ENCODE measurements at regions not wholly inside any gene's neighbourhood (a gene's known extent, or its start where the extent isn't known, plus 50 kb on each side); places are given as distances from the start of the nearest gene placed in this dataset.
"Not testable (repeated sequence)": the region's sequence is repeated elsewhere in the genome, so short reads cannot be mapped to it uniquely, and the experiment has no call there.

- no peak for DNase-seq (ENCODE audit: low spot score)
Observed at GRCh38 chr6:80508885-80509630, 402.6 kb downstream of the BCKDHB start.

DNA sequence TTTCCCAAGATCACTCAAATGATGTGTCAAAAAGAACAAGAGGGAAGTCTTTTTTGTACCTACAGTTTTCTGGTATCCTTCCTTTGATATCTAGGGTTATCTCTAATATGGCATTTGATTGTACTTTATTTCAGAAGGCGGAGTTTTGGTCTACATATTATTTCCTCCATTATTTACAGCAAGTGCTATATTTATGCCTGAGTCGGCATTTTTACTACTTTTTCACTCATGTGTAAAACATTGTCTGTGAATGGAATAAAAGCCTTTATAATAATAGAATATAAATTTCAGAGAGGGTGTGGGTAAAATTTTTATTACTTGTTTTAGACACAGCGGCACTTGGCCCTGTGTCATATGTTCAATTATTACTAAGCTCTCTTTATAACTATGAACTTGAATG, 398.4 kb downstream of the BCKDHB start:
- DNase-seq (ENCODE audit: low spot score) = no peak

- DNase-seq (ENCODE audit: low spot score) = no peak
Observed at GRCh38 chr6:80503660-80504059, 397.2 kb downstream of the BCKDHB start.

DNA sequence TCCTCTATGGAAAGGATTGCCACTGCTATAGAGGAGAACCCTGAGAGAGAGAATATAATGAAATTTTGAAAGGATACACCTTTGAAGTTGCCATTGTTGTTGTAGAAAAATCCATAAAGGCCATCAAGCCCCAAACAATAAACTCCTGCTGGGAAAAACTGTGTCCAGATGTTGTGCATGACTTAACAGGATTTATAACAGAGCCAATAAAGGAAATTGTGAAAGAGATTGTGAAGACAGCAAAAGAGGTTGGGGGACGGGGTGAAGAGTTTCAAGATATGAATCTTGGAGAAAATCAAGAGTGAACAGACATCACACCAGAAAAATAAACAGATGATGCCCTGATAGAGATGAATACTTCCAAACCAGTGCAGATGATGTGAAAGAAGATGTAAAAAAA, 396.4 kb downstream of the BCKDHB start:
- DNase-seq (ENCODE audit: low spot score) = no peak

DNA sequence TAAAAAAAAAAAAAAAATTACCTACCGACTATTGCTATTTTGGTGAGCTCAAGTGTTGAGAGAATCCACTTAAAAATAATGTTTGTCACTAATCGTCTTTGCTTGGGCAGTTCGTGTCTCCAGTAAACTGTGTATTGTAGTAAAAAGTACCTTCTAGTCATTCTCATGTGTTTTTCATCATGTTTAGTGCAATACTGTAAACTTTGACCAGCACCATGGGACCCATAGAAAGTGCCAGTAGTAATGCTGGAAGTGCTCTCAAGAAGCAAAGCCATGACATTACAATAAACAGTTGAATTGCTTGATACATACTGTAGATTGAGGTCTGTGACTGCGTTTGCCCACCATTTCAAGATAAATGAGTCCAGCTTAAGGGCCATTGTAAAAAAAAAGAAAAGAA, 395.2 kb downstream of the BCKDHB start:
- DNase-seq (ENCODE audit: low spot score) = no peak

DNA sequence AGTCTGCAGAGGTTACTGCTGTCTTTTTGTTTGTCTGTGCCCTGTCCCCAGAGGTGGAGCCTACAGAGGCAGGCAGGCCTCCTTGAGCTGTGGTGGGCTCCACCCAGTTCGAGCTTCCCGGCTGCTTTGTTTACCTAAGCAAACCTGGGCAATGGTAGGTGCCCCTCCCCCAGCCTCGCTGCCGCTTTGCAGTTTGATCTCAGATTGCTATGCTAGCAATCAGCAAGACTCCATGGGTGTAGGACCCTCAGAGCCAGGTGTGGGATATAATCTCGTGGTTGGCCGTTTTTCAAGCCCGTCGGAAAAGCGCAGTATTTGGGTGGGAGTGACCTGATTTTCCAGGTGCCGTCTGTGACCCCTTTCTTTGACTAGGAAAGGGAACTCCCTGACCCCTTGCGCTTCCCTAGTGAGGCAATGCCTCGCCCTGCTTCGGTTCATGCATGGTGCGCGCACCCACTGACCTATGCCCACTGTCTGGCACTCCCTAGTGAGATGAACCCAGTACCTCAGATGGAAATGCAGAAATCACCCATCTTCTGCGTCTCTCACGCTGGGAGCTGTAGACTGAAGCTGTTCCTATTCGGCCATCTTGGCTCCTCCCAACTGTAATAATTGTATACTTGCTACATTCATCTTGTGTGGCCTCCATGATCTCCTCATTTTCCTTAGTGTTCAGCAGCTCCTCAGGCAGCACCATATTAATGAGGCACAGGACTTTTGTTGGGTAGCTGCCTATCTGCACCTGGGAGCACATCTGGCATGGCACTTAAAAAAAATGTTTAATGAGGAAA, 391.4 kb downstream of the BCKDHB start:
- DNase-seq (ENCODE audit: low spot score) = not testable (repeated sequence)

- DNase-seq (ENCODE audit: low spot score) = no peak
Observed at GRCh38 chr6:80489911-80490635, 383.6 kb downstream of the BCKDHB start.

GRCh38 chr6:80488190-80488589, 381.7 kb downstream of the BCKDHB start:
- no peak for DNase-seq (ENCODE audit: low spot score)

- DNase-seq (ENCODE audit: low spot score) = not testable (repeated sequence)
Observed at GRCh38 chr6:80485494-80485893, 379.0 kb downstream of the BCKDHB start.

DNA sequence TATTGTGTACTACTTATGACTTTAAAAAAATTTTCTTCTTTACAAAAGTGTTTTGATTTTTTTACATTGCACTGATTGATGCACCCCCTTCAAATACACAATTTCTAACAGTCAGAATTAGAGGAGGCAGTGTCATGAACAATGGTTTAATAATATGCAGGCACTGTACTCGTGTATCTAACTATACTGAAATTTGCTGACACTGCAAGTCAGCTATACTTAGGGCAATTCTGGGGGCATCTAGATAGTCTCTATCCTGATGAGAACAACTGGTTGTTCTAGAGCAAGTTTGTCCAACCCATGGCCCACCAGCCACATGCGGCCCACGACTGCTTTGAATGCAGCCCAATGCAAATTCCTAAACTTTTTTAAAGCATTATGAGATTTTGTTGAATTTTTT, 375.6 kb downstream of the BCKDHB start:
- DNase-seq (ENCODE audit: low spot score) = no peak

DNA sequence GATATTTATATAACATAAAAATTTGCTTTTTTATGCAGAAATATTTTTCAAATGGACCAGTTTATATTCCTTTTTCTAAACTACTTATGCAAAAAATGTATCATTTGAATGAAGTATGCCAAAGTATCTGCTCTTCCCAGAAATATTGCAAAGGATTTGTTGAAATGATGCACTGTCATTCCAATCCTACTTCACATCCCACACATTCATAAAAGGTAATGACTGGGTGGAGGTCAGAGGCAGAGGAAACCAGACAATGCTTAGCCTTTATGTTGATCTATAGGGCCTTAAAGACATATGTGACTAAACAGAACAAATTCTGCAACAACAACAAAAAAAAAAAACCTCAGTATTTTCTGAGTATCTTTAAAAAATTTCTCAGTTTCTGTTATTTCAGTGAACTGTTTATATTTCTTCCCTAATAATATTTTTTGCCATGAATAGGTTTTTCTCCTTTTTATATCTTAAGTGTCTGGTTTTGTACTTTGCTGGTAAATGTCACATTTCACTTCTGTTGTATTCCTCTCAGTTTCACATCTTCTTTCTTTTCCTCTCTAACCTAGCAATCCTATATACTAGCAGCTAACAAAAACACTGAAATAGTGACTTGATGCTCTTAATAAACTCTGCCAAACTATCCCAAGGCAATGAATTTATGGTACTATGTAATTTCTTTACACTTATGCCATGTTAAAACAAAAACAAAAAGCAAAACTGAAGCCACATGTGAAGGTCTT, 374.1 kb downstream of the BCKDHB start:
- DNase-seq (ENCODE audit: low spot score) = no peak

GRCh38 chr6:80478030-80478429, 371.6 kb downstream of the BCKDHB start:
- DNase-seq (ENCODE audit: low spot score) = no peak

- DNase-seq (ENCODE audit: low spot score) = no peak
Observed at GRCh38 chr6:80477591-80477990, 371.1 kb downstream of the BCKDHB start.

DNA sequence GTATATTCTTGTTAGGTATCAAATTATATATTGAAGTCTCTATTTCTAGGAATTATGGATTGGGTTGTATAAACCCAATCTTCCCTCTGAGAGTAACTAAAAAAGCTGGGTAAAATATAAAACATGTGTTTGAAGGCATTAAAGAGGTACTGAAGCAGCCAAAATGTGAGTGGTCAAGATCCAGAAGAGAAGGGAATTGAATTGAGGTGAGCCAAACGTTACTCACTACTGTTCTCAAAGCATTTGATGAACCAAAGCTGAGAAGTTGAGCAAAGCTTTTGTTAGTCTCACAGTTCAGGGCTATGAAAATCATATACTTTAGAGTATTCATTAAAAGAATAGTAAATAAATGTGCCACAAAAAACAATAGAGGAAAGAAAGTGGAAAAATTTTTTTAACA, 365.8 kb downstream of the BCKDHB start:
- no peak for DNase-seq (ENCODE audit: low spot score)

DNA sequence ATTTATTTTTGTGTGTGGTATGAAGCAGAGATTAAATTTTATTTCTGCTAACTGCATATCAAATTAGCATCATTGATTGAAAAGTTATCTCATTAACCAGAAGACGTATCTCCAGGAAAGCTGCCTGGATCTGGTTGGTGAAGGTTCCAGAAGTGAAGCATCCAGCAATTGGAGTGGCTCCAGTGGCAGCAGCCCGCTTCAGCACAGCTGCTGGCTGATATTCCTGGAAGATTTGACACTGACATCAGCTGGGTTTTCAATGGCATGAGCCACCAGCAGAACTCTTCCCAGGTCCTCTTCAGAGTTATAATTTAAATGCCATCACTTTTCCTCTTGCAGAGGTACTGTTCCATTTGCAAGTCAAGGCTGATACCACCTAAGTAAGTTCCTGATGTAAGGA, 363.5 kb downstream of the BCKDHB start:
- DNase-seq (ENCODE audit: low spot score) = no peak

DNA sequence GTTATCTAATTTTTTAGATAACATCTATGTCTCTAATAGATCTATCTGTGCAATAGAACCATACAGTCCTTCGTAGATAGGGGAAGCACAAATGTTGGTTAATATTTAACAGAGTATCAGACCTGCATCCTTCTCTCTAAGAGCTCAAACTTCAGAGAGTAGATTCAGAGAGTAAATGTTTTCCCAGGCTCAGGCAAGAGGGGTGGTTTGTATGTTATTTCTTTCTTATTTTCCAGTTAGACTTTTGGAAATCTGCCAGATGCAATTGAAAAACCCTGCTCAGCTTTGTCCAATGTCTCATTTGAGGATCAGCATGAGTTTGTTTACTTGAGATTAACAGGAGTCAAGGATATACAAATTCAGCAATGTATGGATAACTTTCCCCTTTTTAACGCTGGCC, 361.9 kb downstream of the BCKDHB start:
- DNase-seq (ENCODE audit: low spot score) = no peak

- DNase-seq (ENCODE audit: low spot score) = no peak
Observed at GRCh38 chr6:80467408-80467807, 360.9 kb downstream of the BCKDHB start.

- no peak for DNase-seq (ENCODE audit: low spot score)
Observed at GRCh38 chr6:80466981-80467380, 360.5 kb downstream of the BCKDHB start.

DNA sequence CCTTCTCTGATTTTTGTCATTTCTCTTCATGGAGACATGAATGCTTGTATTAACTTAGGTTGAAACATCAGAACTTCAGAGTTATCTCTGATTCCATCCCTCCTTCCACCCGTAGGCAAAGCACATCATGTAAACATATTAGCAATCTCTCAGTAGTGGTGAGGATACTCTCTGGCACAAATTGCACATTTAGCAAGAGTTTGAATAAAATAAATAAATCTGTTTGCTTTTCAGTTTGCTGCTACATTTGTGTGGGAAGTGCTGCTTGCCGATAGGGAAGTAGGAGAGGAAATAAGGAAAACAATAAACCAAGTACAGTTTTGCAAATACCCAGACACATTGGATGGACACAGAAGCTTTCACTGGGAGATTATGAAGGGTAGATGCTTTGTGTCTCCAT, 359.0 kb downstream of the BCKDHB start:
- DNase-seq (ENCODE audit: low spot score) = peak; percentile 5

- DNase-seq (ENCODE audit: low spot score) = no peak
Observed at GRCh38 chr6:80464901-80465300, 358.4 kb downstream of the BCKDHB start.

DNA sequence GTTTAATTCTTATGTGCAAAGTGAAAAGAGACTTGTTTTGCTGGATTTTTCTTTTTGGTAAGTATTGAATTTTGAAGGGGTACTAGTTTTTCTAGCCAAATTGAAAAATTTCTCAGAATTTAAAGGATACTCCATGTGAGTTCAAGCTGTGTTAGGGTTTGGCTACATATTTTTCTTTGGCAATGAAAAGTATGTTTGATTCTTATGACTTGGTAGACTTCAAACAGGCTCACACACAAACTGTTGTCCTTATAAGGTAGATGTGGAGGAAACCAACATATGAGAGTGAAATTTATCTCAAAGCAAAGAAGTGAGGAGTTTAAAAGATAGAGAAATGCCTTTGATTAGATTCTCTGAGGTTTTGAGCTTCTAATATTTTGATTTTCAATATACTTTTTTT, 356.7 kb downstream of the BCKDHB start:
- DNase-seq (ENCODE audit: low spot score) = no peak

GRCh38 chr6:80460257-80460865, 353.9 kb downstream of the BCKDHB start:
- no peak for DNase-seq (ENCODE audit: low spot score)
